ENCODE measurements at regions not wholly inside any gene's neighbourhood (a gene's known extent, or its start where the extent isn't known, plus 50 kb on each side); places are given as distances from the start of the nearest gene placed in this dataset.
A peak's percentile ranks its signal among the peaks of the same experiment; 100 is the strongest.

DNA sequence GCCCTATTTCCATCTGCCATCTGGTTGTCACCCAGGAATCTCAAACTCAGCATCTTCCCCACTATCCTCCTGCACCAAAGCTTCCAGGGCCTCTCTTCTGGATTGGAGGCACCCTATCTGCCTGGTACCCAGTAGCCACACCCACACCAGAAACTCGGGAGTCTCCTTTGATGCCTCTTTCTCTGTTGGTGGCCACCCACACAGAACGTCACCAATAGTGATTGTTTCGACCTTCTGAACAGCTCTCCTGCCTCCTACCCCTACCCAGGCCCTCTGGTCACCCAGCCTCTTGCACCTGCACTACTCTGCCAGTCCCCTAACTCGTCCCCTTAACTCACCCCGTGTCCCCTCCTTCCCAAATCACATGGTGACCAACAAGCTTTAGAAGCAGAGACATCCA, 95.0 kb downstream of the IRF2BPL start:
- H3K4me3 ChIP-seq (replicated peaks; ENCODE audit: insufficient read depth, low read length), result no peak overlapping the region
- no peaks in the 10 kb centered on the region for H3K27me3 ChIP-seq (ENCODE audit: insufficient read depth, poor library complexity, severe bottlenecking)
- TF ChIP-seq POLR2AphosphoS5 (IDR thresholded peaks at IDR 0.05; ENCODE audit: low read depth) (no peak), GABPA (IDR thresholded peaks at IDR 0.05; ENCODE audit: low read depth) (no peak), SPI1 (IDR thresholded peaks at IDR 0.05; ENCODE audit: borderline replicate concordance, low read depth) (no peak)
- TF ChIP-seq, protein P1, sequence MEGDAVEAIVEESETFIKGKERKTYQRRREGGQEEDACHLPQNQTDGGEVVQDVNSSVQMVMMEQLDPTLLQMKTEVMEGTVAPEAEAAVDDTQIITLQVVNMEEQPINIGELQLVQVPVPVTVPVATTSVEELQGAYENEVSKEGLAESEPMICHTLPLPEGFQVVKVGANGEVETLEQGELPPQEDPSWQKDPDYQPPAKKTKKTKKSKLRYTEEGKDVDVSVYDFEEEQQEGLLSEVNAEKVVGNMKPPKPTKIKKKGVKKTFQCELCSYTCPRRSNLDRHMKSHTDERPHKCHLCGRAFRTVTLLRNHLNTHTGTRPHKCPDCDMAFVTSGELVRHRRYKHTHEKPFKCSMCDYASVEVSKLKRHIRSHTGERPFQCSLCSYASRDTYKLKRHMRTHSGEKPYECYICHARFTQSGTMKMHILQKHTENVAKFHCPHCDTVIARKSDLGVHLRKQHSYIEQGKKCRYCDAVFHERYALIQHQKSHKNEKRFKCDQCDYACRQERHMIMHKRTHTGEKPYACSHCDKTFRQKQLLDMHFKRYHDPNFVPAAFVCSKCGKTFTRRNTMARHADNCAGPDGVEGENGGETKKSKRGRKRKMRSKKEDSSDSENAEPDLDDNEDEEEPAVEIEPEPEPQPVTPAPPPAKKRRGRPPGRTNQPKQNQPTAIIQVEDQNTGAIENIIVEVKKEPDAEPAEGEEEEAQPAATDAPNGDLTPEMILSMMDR (IDR thresholded peaks at IDR 0.05; ENCODE audit: insufficient read depth, low read length), result no peak
- TF ChIP-seq, protein P2, sequence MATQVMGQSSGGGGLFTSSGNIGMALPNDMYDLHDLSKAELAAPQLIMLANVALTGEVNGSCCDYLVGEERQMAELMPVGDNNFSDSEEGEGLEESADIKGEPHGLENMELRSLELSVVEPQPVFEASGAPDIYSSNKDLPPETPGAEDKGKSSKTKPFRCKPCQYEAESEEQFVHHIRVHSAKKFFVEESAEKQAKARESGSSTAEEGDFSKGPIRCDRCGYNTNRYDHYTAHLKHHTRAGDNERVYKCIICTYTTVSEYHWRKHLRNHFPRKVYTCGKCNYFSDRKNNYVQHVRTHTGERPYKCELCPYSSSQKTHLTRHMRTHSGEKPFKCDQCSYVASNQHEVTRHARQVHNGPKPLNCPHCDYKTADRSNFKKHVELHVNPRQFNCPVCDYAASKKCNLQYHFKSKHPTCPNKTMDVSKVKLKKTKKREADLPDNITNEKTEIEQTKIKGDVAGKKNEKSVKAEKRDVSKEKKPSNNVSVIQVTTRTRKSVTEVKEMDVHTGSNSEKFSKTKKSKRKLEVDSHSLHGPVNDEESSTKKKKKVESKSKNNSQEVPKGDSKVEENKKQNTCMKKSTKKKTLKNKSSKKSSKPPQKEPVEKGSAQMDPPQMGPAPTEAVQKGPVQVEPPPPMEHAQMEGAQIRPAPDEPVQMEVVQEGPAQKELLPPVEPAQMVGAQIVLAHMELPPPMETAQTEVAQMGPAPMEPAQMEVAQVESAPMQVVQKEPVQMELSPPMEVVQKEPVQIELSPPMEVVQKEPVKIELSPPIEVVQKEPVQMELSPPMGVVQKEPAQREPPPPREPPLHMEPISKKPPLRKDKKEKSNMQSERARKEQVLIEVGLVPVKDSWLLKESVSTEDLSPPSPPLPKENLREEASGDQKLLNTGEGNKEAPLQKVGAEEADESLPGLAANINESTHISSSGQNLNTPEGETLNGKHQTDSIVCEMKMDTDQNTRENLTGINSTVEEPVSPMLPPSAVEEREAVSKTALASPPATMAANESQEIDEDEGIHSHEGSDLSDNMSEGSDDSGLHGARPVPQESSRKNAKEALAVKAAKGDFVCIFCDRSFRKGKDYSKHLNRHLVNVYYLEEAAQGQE (IDR thresholded peaks at IDR 0.05; ENCODE audit: insufficient replicate concordance, low read depth), result no peak
- no peak for DNase-seq (ENCODE audit: low read depth in 1 of 2, low spot score in 1 of 2)
- H3K27ac ChIP-seq (replicated peaks), result no peak overlapping the region

DNA sequence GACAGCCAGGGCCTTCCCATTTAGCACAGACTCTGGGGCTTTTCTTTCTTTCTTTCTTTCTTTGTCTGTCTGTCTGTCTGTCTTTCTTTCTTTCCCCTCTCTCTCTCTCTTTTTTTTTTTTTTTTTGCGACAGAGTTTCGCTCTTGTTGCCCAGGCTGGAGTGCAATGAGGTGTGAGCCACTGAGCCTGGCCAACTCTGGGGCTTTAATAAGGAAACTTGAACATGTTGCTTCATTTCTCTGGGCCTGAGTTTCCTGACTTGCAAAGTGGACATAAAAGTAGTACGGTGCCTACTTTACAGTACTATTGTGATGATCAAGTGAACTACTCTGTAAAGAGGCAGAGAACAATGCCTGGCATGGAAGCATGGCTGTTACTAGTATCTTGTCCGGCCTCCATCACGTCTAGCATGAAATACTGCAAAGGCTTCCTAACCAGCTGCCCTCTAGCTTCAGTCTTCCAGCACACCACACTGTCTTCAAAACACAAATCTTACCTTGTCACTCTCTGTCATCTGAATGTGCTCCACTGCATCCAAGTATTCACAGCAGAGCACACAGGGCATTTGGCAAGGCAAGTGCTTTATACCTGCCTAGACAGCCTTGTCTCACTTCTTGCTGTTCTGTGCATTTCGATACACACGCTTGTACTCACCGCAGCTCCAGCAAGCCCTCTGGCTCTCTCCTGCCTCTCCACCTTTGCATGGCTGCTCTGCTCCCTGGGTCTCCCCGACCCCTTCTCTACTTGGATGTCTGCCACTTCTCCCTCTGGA, 96.7 kb downstream of the IRF2BPL start:
- no peaks in the 10 kb centered on the region for H3K27me3 ChIP-seq (ENCODE audit: insufficient read depth, poor library complexity, severe bottlenecking)
- no peak overlapping the region for H3K4me3 ChIP-seq (replicated peaks; ENCODE audit: insufficient read depth, low read length)
- no peak for DNase-seq (ENCODE audit: low read depth in 1 of 2, low spot score in 1 of 2)
- H3K27ac ChIP-seq (replicated peaks), result no peak overlapping the region
- TF ChIP-seq SPI1 (IDR thresholded peaks at IDR 0.05; ENCODE audit: borderline replicate concordance, low read depth) (no peak), GABPA (IDR thresholded peaks at IDR 0.05; ENCODE audit: low read depth) (no peak), POLR2AphosphoS5 (IDR thresholded peaks at IDR 0.05; ENCODE audit: low read depth) (no peak)
- TF ChIP-seq, protein P2 (IDR thresholded peaks at IDR 0.05; ENCODE audit: insufficient replicate concordance, low read depth), result no peak
- TF ChIP-seq, protein P1 (IDR thresholded peaks at IDR 0.05; ENCODE audit: insufficient read depth, low read length), result no peak

DNA sequence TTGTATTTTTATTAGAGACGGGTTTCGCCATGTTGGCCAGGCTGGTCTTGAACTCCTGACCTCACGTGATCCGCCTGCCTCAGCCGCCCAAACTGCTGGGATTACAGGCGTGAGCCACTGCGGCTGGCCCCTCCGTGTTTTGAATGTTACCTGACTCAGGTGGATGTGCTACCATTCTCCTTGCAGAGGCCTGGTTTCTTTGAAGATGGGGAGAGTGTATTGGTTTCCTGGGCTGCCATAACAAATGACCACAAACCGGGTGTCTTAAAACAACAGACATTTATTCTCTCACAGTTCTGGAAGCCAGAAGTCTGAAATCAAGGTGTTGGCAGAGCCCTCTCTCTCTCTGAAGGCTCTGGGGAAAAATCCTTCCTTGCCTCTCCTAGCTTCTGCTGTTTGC, 98.0 kb downstream of the IRF2BPL start:
- peak overlapping the region; percentile 55 for H3K27ac ChIP-seq (replicated peaks)
- no peaks in the 10 kb centered on the region for H3K27me3 ChIP-seq (ENCODE audit: insufficient read depth, poor library complexity, severe bottlenecking)
- DNase-seq (ENCODE audit: low read depth in 1 of 2, low spot score in 1 of 2), result no peak
- TF ChIP-seq POLR2AphosphoS5 (IDR thresholded peaks at IDR 0.05; ENCODE audit: low read depth) (no peak), GABPA (IDR thresholded peaks at IDR 0.05; ENCODE audit: low read depth) (no peak), SPI1 (IDR thresholded peaks at IDR 0.05; ENCODE audit: borderline replicate concordance, low read depth) (no peak)
- TF ChIP-seq, protein P2 (IDR thresholded peaks at IDR 0.05; ENCODE audit: insufficient replicate concordance, low read depth), result no peak
- TF ChIP-seq, protein P1 (IDR thresholded peaks at IDR 0.05; ENCODE audit: insufficient read depth, low read length), result no peak
- no peak overlapping the region for H3K4me3 ChIP-seq (replicated peaks; ENCODE audit: insufficient read depth, low read length)
